ENCODE measurements at regions not wholly inside any gene's neighbourhood (a gene's known extent, or its start where the extent isn't known, plus 50 kb on each side); places are given as distances from the start of the nearest gene placed in this dataset.

DNA sequence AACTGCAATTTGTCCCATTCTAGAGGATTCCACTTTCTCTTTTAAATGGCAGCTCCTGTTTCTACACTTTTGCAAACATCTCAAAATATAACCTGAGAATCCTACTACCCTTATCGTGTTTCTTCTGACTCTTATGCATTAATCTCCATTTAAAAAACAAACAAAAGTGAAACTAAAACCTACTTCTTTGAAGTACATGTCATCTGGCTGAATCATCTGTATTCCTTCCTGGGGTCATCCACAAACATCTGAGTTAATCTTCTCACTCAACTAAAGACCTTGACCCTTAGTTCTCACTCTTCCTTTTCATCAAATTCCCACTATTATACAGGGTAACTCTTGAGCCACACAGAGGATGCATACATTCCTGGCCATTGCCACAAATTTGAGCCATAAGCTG lies 584.8 kb downstream of the PPARGC1A start:
- TF ChIP-seq POLR2A (IDR thresholded peaks at IDR 0.05; ENCODE audit: low read depth, low read length) (no peak), TAF1 (IDR thresholded peaks at IDR 0.05; ENCODE audit: low read depth, low read length) (no peak), POLR2AphosphoS5 (IDR thresholded peaks at IDR 0.05; ENCODE audit: low read depth, low read length) (no peak), PAX5 (IDR thresholded peaks at IDR 0.05; ENCODE audit: insufficient read depth, low read length, severe bottlenecking) (no peak), SPI1 (IDR thresholded peaks at IDR 0.05; ENCODE audit: low read depth, low read length) (no peak)

Measured in GM12891 (cell line).